Psoas muscle (tissue), 7 donors: ENCODE measurements at regions not wholly inside any gene's neighbourhood (a gene's known extent, or its start where the extent isn't known, plus 50 kb on each side); places are given as distances from the start of the nearest gene placed in this dataset.

Experiments
- ATAC-seq, 4 donors: fragments of 200-7000 bp; cut with Tn5 transposase; one replicate each; pipeline ENCODE4 v1.9.1; 2020; ENCODE audit warnings: moderate library complexity in 3 of 4, mild to moderate bottlenecking in 2 of 4
- DNase-seq, 2 donors: peaks; one replicate each; pipeline ENCODE4 v3.0.0-alpha.2; 2020
- H3K27ac ChIP-seq: fragments of 200-600 bp; one replicate; pipeline ENCODE4 v1.8.0; 2022
- H3K27me3 ChIP-seq, 3 donors: fragments of 200-600 bp in 1 of 3; one replicate each; pipeline versions ENCODE4 v1.6.1 to v1.8.0; 2013 to 2022; ENCODE audit warnings: low read length in 2 of 3, mild to moderate bottlenecking in 2 of 3, moderate library complexity in 1 of 3; ENCODE audit not compliant: insufficient read depth in 3 of 3
- H3K36me3 ChIP-seq, 2 donors: fragments of 200-600 bp in 1 of 2; one replicate each; pipeline versions ENCODE4 v1.6.1 to v1.8.0; 2013 to 2022; ENCODE audit warnings: low read depth in 1 of 2, mild to moderate bottlenecking in 1 of 2, moderate library complexity in 1 of 2; ENCODE audit not compliant: insufficient read depth in 1 of 2
- H3K4me1 ChIP-seq: fragments of 200-600 bp; one replicate; pipeline ENCODE4 v1.8.0; 2022
- H3K4me3 ChIP-seq: fragments of 200-600 bp; one replicate; pipeline ENCODE4 v1.8.0; 2022; ENCODE audit warnings: mild to moderate bottlenecking
- H3K9me3 ChIP-seq: fragments of 200-600 bp; one replicate; pipeline ENCODE4 v1.8.0; 2022
- CTCF ChIP-seq: fragments of 200-600 bp; IDR thresholded peaks from one replicate; pipeline ENCODE4 v1.8.0; 2022; ENCODE audit warnings: antibody characterized with exemption
- WGBS, 3 donors: extraction: QIAGEN DNeasy Blood & Tissue Kit; methylation state at CpG; one replicate each; pipeline versions ENCODE4 v1.1.6 to v1.1.7; 2013; 5-methylcytosine and 5-hydroxymethylcytosine counted together
- intact Hi-C, 2 donors: fragments of 100-400 bp; cut with DNase I; formaldehyde crosslinking; loops; one replicate each; pipeline versions ENCODE4 v1.11.0 to v1.14.2; 2022
- donor health status: healthy with polysubstance abuse.
- donor health status: DM: no; HTN: no; CAD: no; lungs with moderate emphysema.
- donor health status: Bipolar disorder and iron deficiency.
- donor health status: healthy.
- donor health status: DM: yes; HTN: yes; CAD: no.
- donor health status: DM: no; HTN: no; CAD: no.
- donor health status: DM: yes; HTN: yes; CAD: no.

GRCh38 chr9:102796244-102796643 lies 198.9 kb upstream of the CYLC2 start:
- ATAC-seq (no peak), DNase-seq (no peak)
- H3K36me3 ChIP-seq, result no peaks in the 10 kb centered on the region
- no peak overlapping the region for H3K27ac ChIP-seq
- no peaks in the 10 kb centered on the region for H3K9me3 ChIP-seq
- intact Hi-C loops, result no loop called here
- H3K4me1 ChIP-seq, result no peaks in the 10 kb centered on the region
- WGBS, 3 donors, result 69 to 82% (median 78%) methylated on average over 5 of the region's 5 CpGs
- no peak overlapping the region for H3K4me3 ChIP-seq
- TF ChIP-seq CTCF, result no peak
- H3K27me3 ChIP-seq, result no peaks in the 10 kb centered on the region

DNA sequence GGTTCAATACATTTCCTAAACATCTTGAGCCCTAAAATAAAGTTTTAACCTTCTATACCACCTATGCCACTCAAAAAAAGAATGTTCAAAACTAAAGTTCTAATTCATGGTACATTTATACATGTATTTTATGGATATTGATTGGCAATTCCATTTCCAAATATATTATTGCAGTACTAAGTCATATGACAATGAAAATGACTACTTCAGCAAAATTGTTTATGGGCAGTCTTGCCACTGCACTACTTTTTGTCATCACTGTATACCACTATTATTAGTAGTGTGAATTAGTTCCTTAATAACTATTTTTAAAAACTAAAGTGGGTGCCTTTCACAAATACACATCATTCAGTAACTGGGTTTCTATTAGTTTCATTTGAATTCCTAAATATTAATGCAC lies 199.6 kb upstream of the CYLC2 start:
- ATAC-seq, result no peak
- intact Hi-C loops, result no loop called here
- H3K27me3 ChIP-seq, result no peaks in the 10 kb centered on the region
- no peak for TF ChIP-seq CTCF
- H3K27ac ChIP-seq, result no peak overlapping the region
- no peaks in the 10 kb centered on the region for H3K4me1 ChIP-seq
- DNase-seq, result no peak
- H3K9me3 ChIP-seq, result no peaks in the 10 kb centered on the region
- H3K4me3 ChIP-seq, result no peak overlapping the region
- no peaks in the 10 kb centered on the region for H3K36me3 ChIP-seq

DNA sequence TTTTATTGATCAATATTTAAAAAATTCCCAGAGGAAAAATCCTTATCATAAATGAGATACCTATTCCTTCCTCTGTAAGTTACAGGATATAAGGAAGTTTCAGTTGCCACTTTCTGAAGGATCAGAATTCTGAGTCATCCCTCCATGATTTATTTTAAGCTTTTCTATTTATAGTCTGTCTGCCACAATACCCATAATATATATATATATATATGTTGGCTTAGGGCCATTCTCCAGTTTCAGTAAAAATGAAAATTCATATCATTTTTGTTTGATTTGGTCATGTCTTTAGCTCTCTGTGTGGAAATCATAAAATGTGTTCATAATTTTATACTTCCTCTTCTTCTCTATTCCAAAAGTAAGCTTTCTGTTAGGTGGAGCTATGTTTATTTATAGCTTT lies 215.8 kb upstream of the CYLC2 start:
- Histone ChIP-seq H3K9me3 (no peaks in the 10 kb centered on the region), H3K4me1 (no peaks in the 10 kb centered on the region), H3K27ac (no peak overlapping the region), H3K36me3 (no peaks in the 10 kb centered on the region), H3K4me3 (no peak overlapping the region), H3K27me3 (no peaks in the 10 kb centered on the region)
- DNase-seq (no peak), ATAC-seq (no peak)
- no peak for TF ChIP-seq CTCF
- intact Hi-C loops, result no loop called here

DNA sequence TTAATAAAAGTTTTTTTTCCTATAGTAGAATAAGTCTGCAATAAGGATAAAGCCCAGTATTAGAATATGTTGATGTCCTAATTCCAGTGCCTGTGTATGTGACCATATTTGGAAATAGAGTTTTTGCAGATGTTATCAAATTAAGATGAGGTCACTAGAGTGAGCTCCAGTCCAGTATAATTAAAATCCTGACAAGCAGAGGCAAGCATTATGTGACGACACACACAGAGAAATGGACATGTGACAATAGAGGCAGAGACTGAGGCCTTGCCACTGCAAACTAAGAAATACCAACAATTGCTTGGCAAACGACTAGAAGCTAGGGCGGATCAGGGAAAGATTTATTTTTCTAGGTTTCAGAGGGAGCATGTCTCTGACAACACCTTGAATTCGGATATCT lies 216.4 kb upstream of the CYLC2 start:
- Histone ChIP-seq H3K36me3 (no peaks in the 10 kb centered on the region), H3K4me3 (no peak overlapping the region), H3K27me3 (no peaks in the 10 kb centered on the region), H3K27ac (no peak overlapping the region), H3K9me3 (no peaks in the 10 kb centered on the region), H3K4me1 (no peaks in the 10 kb centered on the region)
- ATAC-seq (no peak), DNase-seq (no peak)
- intact Hi-C loops, result no loop called here
- no peak for TF ChIP-seq CTCF
- WGBS, 3 donors, result 47 to 58% (median 54%) methylated on average over 4 of the region's 4 CpGs

DNA sequence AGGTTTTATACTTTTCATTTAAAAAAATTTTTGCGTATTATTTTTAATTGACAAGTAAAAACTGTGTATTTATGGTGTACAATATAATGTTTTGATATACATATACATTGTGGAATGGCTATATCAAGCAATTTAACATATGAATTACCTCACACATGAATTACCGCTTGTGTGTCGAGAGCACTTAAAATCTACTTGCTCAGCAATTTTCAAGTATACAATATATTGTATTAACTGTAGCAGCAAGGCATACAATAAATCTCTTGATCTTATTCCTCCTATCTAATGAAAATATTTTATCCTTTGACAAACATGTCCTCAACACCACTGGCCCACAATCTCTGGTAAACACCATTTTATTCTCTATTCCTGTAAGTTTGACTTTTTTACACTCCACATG lies 224.4 kb upstream of the CYLC2 start:
- ATAC-seq, result no peak
- no peak for TF ChIP-seq CTCF
- no peak for DNase-seq
- H3K27me3 ChIP-seq, result no peaks in the 10 kb centered on the region
- H3K36me3 ChIP-seq, result no peaks in the 10 kb centered on the region
- no peaks in the 10 kb centered on the region for H3K4me1 ChIP-seq
- intact Hi-C loops, result no loop called here
- H3K9me3 ChIP-seq, result no peaks in the 10 kb centered on the region
- no peak overlapping the region for H3K4me3 ChIP-seq
- no peak overlapping the region for H3K27ac ChIP-seq
- WGBS, 3 donors, result 92 to 95% (median 94%) methylated on average over 3 of the region's 3 CpGs
